ENCODE measurements at regions not wholly inside any gene's neighbourhood (a gene's known extent, or its start where the extent isn't known, plus 50 kb on each side); places are given as distances from the start of the nearest gene placed in this dataset.

GRCh38 chr21:27412530-27412929, 445.6 kb upstream of the ADAMTS5 start:
- ATAC-seq = no peak
- no peak overlapping the region for H3K27ac Mint-ChIP-seq
- no peak overlapping the region for H3K4me3 Mint-ChIP-seq
- no peaks in the 10 kb centered on the region for H3K36me3 Mint-ChIP-seq (ENCODE audit: low read depth)
- H3K9me3 ChIP-seq (ENCODE audit: control insufficient read depth, low read length, poor library complexity, severe bottlenecking) = no peaks in the 10 kb centered on the region
- no peaks in the 10 kb centered on the region for H3K27me3 Mint-ChIP-seq
- no peaks in the 10 kb centered on the region for H3K4me1 Mint-ChIP-seq
- no peak for DNase-seq

GRCh38 chr21:27408826-27409225, 441.9 kb upstream of the ADAMTS5 start:
- Mint-ChIP-seq H3K4me1 (no peaks in the 10 kb centered on the region), H3K27me3 (no peaks in the 10 kb centered on the region), H3K4me3 (no peak overlapping the region), H3K27ac (no peak overlapping the region), H3K36me3 (ENCODE audit: low read depth) (no peaks in the 10 kb centered on the region)
- no peak for ATAC-seq
- DNase-seq = no peak
- no peaks in the 10 kb centered on the region for H3K9me3 ChIP-seq (ENCODE audit: control insufficient read depth, low read length, poor library complexity, severe bottlenecking)

- Mint-ChIP-seq H3K27ac (no peak overlapping the region), H3K4me1 (no peaks in the 10 kb centered on the region), H3K4me3 (no peak overlapping the region), H3K27me3 (no peaks in the 10 kb centered on the region), H3K36me3 (ENCODE audit: low read depth) (no peaks in the 10 kb centered on the region)
- DNase-seq = no peak
- no peak for ATAC-seq
- H3K9me3 ChIP-seq (ENCODE audit: control insufficient read depth, low read length, poor library complexity, severe bottlenecking) = no peaks in the 10 kb centered on the region
Observed at GRCh38 chr21:27407271-27407670, 440.4 kb upstream of the ADAMTS5 start.

GRCh38 chr21:27406300-27407009, 439.6 kb upstream of the ADAMTS5 start:
- Mint-ChIP-seq H3K4me3 (no peak overlapping the region), H3K4me1 (no peaks in the 10 kb centered on the region), H3K27ac (no peak overlapping the region), H3K27me3 (no peaks in the 10 kb centered on the region), H3K36me3 (ENCODE audit: low read depth) (no peaks in the 10 kb centered on the region)
- no peak for DNase-seq
- ATAC-seq = no peak
- H3K9me3 ChIP-seq (ENCODE audit: control insufficient read depth, low read length, poor library complexity, severe bottlenecking) = no peaks in the 10 kb centered on the region

- Mint-ChIP-seq H3K27ac (no peak overlapping the region), H3K27me3 (no peaks in the 10 kb centered on the region), H3K36me3 (ENCODE audit: low read depth) (no peaks in the 10 kb centered on the region), H3K4me1 (no peaks in the 10 kb centered on the region), H3K4me3 (no peak overlapping the region)
- H3K9me3 ChIP-seq (ENCODE audit: control insufficient read depth, low read length, poor library complexity, severe bottlenecking) = no peaks in the 10 kb centered on the region
- DNase-seq = no peak
- ATAC-seq = no peak
Observed at GRCh38 chr21:27403011-27403410, 436.1 kb upstream of the ADAMTS5 start.

- Mint-ChIP-seq H3K4me3 (no peak overlapping the region), H3K4me1 (no peaks in the 10 kb centered on the region), H3K27me3 (no peaks in the 10 kb centered on the region), H3K36me3 (ENCODE audit: low read depth) (no peaks in the 10 kb centered on the region), H3K27ac (no peak overlapping the region)
- DNase-seq (no peak), ATAC-seq (no peak)
- no peaks in the 10 kb centered on the region for H3K9me3 ChIP-seq (ENCODE audit: control insufficient read depth, low read length, poor library complexity, severe bottlenecking)
Observed at GRCh38 chr21:27400045-27400444, 433.2 kb upstream of the ADAMTS5 start.

- DNase-seq (no peak), ATAC-seq (no peak)
- Mint-ChIP-seq H3K27me3 (no peaks in the 10 kb centered on the region), H3K4me3 (no peak overlapping the region), H3K4me1 (no peaks in the 10 kb centered on the region), H3K27ac (no peak overlapping the region), H3K36me3 (ENCODE audit: low read depth) (no peaks in the 10 kb centered on the region)
- H3K9me3 ChIP-seq (ENCODE audit: control insufficient read depth, low read length, poor library complexity, severe bottlenecking) = no peaks in the 10 kb centered on the region
Observed at GRCh38 chr21:27397578-27397977, 430.7 kb upstream of the ADAMTS5 start.

GRCh38 chr21:27393726-27394125, 426.8 kb upstream of the ADAMTS5 start:
- H3K4me3 Mint-ChIP-seq = no peak overlapping the region
- no peaks in the 10 kb centered on the region for H3K4me1 Mint-ChIP-seq
- H3K27me3 Mint-ChIP-seq = no peaks in the 10 kb centered on the region
- DNase-seq (no peak), ATAC-seq (no peak)
- H3K36me3 Mint-ChIP-seq (ENCODE audit: low read depth) = no peaks in the 10 kb centered on the region
- H3K27ac Mint-ChIP-seq = no peak overlapping the region
- no peaks in the 10 kb centered on the region for H3K9me3 ChIP-seq (ENCODE audit: control insufficient read depth, low read length, poor library complexity, severe bottlenecking)

- H3K36me3 Mint-ChIP-seq (ENCODE audit: low read depth) = no peaks in the 10 kb centered on the region
- no peak overlapping the region for H3K27ac Mint-ChIP-seq
- ATAC-seq (no peak), DNase-seq (no peak)
- no peaks in the 10 kb centered on the region for H3K27me3 Mint-ChIP-seq
- no peaks in the 10 kb centered on the region for H3K9me3 ChIP-seq (ENCODE audit: control insufficient read depth, low read length, poor library complexity, severe bottlenecking)
- no peaks in the 10 kb centered on the region for H3K4me1 Mint-ChIP-seq
- no peak overlapping the region for H3K4me3 Mint-ChIP-seq
Observed at GRCh38 chr21:27391990-27392389, 425.1 kb upstream of the ADAMTS5 start.

- no peaks in the 10 kb centered on the region for H3K27me3 Mint-ChIP-seq
- no peak overlapping the region for H3K4me3 Mint-ChIP-seq
- ATAC-seq (no peak), DNase-seq (no peak)
- no peaks in the 10 kb centered on the region for H3K4me1 Mint-ChIP-seq
- no peak overlapping the region for H3K27ac Mint-ChIP-seq
- H3K36me3 Mint-ChIP-seq (ENCODE audit: low read depth) = no peaks in the 10 kb centered on the region
- no peaks in the 10 kb centered on the region for H3K9me3 ChIP-seq (ENCODE audit: control insufficient read depth, low read length, poor library complexity, severe bottlenecking)
Observed at GRCh38 chr21:27390384-27390783, 423.5 kb upstream of the ADAMTS5 start.

GRCh38 chr21:27388825-27389224, 421.9 kb upstream of the ADAMTS5 start:
- DNase-seq = no peak
- H3K4me3 Mint-ChIP-seq = no peak overlapping the region

GRCh38 chr21:27382404-27382803, 415.5 kb upstream of the ADAMTS5 start:
- Mint-ChIP-seq H3K4me1 (no peaks in the 10 kb centered on the region), H3K36me3 (ENCODE audit: low read depth) (no peaks in the 10 kb centered on the region), H3K27ac (no peak overlapping the region), H3K27me3 (no peaks in the 10 kb centered on the region), H3K4me3 (no peak overlapping the region)
- no peak for ATAC-seq
- no peaks in the 10 kb centered on the region for H3K9me3 ChIP-seq (ENCODE audit: control insufficient read depth, low read length, poor library complexity, severe bottlenecking)
- no peak for DNase-seq

More at GRCh38 chr21:27388825-27389224, 421.9 kb upstream of the ADAMTS5 start:
- Mint-ChIP-seq H3K27me3 (no peaks in the 10 kb centered on the region), H3K36me3 (ENCODE audit: low read depth) (no peaks in the 10 kb centered on the region), H3K27ac (no peak overlapping the region), H3K4me1 (no peaks in the 10 kb centered on the region)
- no peaks in the 10 kb centered on the region for H3K9me3 ChIP-seq (ENCODE audit: control insufficient read depth, low read length, poor library complexity, severe bottlenecking)
- no peak for ATAC-seq

- H3K4me3 Mint-ChIP-seq = no peak overlapping the region
- no peaks in the 10 kb centered on the region for H3K27me3 Mint-ChIP-seq
- H3K27ac Mint-ChIP-seq = no peak overlapping the region
- DNase-seq = no peak
- H3K36me3 Mint-ChIP-seq (ENCODE audit: low read depth) = no peaks in the 10 kb centered on the region
- no peaks in the 10 kb centered on the region for H3K9me3 ChIP-seq (ENCODE audit: control insufficient read depth, low read length, poor library complexity, severe bottlenecking)
- H3K4me1 Mint-ChIP-seq = no peaks in the 10 kb centered on the region
- ATAC-seq = no peak
Observed at GRCh38 chr21:27380303-27380702, 413.4 kb upstream of the ADAMTS5 start.

- no peak for ATAC-seq
- Mint-ChIP-seq H3K36me3 (ENCODE audit: low read depth) (no peaks in the 10 kb centered on the region), H3K4me3 (no peak overlapping the region), H3K27ac (no peak overlapping the region), H3K27me3 (no peaks in the 10 kb centered on the region), H3K4me1 (no peaks in the 10 kb centered on the region)
- DNase-seq = no peak
- no peaks in the 10 kb centered on the region for H3K9me3 ChIP-seq (ENCODE audit: control insufficient read depth, low read length, poor library complexity, severe bottlenecking)
Observed at GRCh38 chr21:27379354-27379753, 412.5 kb upstream of the ADAMTS5 start.
